GM18870 (cell line): ENCODE measurements at regions not wholly inside any gene's neighbourhood (a gene's known extent, or its start where the extent isn't known, plus 50 kb on each side); places are given as distances from the start of the nearest gene placed in this dataset.
"Not testable (repeated sequence)": the region's sequence is repeated elsewhere in the genome, so short reads cannot be mapped to it uniquely, and the experiment has no call there.

Source experiments
- ATAC-seq: cut with Tn5 transposase; IDR thresholded peaks from one replicate; pipeline ENCODE4 v1.9.1; 2021; ENCODE audit warnings: moderate library complexity; ENCODE audit not compliant: unreplicated experiment

DNA sequence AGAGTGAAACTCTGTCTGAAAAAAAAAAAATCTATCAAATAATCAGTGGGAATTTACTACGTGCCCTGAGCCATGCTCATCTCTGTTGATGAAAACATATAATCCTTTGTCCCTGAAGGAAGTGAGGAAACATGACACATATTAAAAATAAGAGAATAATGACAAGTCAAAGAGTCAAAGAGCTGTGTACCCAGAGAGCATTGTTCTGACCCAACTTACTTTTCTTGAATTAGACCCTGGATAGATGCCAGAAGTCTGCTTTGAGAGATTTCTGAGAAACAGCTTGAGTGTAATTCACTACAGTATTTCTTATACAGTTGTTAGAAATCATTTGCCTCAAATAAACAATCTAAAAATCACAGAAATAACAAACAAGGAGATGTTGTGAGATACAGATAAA, 490.0 kb upstream of the PIK3R1 start:
- ATAC-seq = no peak

DNA sequence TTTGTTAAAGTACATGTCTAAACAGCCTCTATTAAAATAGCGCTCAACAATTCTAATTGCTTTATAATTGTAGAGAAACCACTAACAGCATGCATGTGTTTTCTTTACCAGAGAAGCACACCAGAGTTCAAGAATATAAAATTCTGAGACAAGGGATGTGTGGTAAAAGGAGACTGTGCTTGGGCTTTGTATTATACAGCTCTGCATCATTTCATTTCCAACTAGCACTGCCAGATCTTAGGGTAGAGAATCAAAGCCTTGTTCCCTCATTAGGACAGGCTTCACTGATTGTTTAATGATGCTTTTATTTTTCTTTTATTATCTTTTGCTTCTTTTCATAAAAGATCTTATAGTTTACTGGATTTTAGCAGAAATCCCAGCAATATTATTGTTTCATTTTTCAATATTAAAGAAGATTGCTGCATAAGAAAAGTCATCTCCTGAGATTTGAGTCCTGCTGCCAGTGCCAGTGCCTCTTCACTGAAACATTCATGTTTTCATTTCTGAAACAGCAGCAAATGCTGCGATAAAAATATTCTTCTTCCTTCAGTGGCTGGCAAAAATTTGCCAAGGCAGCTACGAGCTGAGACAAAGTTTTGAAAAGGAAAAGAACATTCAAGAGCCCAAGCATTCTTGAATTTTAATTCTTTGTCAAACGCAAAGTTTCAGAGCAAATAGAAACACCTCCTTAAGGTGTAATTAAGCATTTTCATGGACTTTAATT, 491.0 kb upstream of the PIK3R1 start:
- ATAC-seq = no peak

DNA sequence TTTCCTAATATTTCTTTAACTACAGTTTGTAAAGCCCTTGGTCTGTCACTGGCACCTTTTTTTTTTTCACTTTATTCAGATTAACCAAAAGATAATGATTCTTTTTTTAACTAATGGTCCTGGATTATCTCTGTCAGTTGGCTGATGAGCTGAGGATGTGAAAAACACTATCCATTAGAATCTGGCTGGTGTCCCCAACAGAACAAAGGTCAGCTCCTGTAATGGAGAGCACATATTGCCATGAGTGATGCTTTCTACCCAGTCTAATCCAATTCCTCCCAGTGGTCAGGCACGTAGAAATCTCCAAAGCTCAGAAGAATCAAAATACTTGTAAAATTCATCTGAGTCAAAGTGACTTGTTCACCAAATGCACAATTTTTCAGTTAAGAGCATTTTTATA, 491.7 kb upstream of the PIK3R1 start:
- ATAC-seq = no peak

DNA sequence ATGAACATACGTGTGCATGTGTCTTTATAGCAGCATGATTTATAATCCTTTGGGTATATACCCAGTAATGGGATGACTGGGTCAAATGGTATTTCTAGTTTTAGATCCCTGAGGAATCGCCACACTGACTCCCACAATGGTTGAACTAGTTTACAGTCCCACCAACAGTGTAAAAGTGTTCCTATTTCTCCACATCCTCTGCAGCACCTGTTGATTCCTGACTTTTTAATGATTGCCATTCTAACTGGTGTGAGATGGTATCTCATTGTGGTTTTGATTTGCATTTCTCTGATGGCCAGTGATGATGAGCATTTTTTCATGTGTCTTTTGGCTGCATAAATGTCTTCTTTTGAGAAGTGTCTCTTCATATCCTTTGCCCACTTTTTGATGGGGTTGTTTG, 493.0 kb upstream of the PIK3R1 start:
- ATAC-seq = not testable (repeated sequence)

DNA sequence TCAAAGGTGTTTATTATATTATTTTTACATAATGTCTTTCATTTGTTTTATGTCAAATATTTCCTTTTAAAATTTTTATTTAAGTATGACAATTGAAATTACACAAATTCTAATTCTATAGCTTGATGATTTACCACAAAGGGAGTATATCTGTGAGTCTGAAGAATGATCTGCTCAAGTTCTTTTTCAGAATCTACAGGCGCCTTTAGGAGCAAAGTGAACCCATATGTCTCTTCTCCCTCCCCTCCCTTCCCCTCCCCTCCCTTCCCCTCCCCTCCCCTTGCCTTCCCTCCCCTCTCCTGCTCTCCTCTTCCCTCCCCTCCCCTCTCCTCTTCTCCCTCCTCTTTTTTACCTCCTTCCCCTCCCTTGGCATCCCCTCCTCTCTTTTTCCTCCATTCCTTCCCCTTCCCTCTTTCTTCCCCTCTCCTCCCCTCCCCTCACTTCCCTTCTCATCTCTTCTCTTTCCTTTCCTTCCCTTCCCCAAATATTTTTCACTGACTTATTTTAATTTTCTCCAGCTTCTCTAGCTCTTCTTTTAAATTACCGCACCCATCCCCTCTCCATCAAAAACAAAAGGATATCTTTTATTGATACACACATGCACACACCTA, 495.3 kb upstream of the PIK3R1 start:
- ATAC-seq = no peak

DNA sequence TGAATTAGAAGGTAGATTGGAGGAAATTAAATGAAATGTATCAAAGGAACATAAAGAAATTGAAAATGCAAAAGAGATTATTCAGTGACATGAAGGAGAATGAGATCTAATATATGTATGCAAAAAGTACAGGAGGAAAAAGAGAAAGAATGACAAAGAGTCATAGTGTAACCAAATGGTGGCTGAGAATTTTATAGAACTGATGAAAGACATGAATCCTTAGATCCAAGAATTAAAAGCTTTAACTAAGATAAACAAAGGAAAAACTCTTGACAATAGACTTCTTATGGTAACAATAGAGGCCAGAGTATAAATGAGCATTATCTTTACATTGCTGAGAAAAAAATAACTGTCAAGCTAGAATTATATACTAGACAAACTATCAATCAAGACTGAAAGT, 505.4 kb upstream of the CD180 start:
- ATAC-seq = no peak

DNA sequence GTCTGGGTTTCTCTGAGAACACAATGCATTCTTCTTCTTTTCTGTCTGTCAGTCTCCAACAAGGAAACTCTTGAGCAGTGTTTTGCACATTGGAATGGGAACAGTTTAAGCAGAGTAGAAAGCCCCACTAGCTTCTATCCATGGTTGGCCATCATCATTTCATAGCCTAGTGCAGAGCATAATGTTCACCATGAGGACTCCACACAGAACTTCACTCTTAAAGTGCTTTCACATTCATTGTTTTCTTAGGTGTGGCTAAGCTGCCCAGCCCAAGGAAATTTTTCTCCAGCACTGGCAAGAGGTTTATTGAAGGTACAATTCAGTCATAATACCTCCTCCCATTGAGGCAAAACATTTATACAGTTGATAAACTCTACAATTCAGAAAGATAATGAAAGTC, 503.0 kb upstream of the CD180 start:
- ATAC-seq = no peak

DNA sequence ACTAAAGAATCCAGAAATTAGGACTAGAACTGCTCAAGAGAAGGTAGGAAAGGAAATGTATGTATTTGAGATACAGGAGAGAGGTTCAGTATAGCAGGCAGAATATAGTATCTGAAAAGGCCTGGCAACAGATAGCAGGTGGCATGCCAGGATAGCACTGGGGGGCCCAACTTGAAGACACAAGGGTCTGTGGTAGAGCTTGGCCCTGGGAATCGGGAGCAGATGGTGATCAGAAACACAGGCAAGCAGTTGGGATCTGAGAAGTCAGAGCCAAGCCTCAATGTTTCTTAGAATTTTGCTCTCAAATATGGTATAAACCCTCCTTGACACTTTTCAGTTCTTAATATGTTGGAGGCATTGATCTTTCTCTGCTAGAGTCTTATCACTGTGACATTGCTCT, 499.8 kb upstream of the CD180 start:
- no peak for ATAC-seq

DNA sequence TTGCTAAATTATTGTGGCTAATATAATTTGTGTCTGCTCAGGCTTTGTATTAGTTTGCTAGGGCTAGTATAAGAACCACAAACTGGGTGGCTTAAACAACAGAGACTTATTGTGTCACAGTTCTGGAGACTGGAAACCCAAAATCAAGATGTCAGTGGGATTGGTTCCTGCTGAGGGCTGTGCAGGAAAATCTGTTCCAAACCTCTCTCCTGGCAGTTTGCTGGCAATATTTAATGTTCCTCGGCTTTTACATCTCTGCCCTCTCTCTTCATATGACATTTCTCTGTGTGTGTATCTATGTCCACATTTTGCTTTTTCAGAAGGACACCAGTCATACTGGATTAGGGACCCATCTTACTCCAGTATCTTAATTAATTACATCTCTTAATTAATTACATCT, 498.8 kb upstream of the CD180 start:
- ATAC-seq = no peak

DNA sequence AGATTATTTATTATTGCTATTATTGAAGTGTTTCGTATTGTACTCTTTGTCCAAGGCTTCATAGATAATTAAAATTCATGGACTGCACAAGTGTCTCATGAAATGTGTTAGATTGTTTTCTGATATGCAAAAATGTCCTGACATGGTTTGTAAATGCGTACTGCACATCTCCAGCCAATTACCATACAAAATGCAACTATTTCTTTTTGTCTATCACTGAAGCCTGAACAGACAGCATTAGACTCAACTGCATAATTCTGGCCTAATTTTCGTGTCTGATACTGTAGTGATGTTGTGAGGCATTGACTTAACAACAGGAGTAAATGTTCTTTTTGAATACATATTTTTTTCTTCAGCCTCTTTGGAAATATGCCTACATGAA, 498.2 kb upstream of the CD180 start:
- no peak for ATAC-seq

DNA sequence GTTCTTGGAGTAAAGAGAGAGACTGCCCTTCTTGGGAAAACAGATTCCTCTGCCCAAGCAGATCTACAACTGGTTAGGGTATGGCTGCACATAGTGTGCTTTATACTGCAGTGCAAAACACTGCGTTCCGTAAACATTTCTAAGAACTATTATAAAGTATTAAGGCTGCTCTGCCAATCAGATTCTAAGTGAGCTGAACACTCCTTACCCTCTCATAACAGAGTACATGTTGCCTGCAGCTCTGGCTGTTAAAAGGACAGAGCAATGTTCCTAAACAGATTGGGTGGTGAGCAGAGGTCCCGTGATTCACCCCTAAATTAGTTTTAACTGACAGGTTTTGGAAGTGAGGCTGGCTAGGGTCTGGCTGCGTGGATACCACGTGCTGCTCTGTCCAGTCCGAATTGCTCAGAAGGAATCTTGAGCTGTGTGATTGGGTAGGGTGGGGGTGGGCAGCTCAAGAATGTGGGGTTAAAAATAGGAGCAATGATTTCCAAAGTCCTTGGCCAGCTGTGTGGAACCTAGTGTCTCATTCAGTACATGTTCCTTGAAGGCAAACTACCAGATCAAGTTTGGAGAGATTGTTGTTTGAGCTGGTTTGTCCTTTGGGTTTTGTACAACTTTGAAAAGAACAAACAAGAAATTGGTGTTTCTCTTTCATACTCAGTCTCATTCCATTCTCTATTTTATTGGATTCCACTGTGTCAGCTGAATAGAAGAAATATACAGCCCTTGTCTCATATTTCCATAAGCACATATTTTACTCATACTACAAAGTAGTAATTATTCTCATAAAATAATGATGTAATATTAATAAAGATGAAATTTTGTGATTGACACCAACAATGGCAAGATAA, 497.6 kb upstream of the CD180 start:
- ATAC-seq = no peak

DNA sequence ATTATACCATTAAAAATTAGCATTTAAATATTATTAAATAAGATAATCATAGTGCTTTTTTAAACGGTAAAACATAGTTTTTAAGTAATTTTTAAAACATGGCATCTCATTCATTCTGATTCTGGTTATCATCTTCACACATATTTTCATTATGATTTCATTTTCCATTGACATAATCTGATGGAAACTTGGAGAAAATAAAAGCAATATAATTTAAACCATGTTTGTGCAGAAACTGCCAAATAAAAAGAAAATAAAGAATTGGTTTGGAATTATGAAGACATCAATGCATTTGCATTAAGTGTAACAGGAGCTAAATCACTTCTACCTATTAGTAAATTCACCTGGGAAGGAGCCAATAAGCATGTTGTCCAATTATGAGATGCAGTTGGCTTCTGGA, 490.1 kb upstream of the CD180 start:
- ATAC-seq = no peak

DNA sequence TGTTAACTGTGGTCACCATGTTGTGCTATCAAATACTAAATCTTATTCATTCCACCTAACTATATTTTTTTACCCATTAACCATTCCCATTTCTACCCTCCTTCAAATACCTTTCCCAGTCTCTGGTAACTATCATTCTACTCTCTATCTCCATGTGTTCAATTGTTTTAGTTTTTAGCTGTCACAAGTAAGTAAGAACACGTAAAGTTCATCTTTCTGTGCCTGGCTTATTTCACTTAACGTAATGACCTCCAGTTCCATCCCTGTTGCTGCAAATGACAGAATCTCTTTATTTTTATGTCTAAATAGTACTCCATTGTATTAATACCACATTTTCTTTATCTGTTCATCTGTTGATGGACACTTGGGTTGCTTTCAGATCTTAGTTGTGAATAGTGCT, 485.1 kb upstream of the CD180 start:
- no peak for ATAC-seq

DNA sequence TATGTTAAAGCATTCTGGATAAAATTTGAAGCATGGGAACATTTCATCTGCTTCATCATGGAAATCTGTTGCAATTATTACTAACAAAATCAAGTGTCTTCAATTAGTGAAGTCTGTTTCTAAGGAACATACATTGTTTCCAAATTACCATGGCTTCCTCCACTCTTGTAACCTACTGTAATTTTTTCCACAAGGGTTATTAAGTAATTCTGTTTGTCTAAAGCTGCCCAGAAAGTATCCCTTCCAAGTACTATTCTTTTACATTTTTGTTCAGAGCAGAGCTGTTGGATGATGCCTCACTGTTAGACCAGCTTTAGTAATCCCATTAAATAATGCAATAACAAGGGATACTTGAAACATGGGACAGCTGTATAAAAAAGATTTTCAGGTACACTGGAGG, 483.5 kb upstream of the CD180 start:
- no peak for ATAC-seq

DNA sequence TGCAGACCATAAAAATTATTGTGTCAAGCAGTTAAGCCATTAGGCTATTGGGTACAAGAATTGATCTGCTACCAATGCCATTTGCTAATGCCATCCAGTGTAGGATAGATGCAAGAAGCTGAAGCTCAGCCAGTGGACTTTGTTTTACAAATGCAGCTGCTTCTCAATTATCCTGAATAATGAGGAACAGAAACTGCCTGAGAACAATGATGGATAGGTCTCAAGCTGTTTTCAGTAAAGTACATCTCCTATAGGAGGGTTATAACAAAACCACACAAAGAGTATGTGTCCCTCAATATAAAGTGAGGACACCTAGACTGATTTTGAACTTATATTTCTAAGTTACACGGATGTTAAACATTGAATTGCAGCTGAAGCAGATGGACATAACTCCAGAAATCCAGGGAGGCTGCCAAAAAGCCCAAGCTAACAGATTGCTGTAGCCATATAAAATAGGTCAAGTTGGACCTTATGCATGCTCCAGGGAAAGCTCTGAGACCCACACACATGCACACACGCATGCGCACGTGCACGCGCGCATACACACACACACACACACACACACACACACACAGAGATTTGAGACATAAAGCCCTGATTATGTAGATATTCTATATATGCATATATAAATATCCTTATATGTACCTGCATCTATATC, 482.7 kb upstream of the CD180 start:
- no peak for ATAC-seq

DNA sequence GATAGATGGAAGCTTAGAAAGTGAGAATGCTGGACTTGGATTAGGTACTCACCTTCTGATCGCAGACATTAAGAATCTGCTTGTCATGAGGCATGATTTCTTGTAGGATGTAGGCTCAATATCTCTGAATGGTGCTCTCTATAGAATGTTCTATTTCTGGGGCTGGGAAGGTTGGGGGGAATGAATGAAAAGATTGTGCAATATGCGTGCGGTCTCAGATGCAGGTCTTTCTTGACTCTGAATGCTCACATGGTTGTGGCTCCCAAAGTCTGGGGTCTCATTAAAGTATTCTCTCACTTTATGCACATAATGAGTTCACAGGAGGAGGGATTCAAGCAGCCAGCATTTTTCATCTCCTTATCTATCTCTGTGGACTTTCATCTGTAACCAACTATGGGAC, 482.0 kb upstream of the CD180 start:
- ATAC-seq = no peak

DNA sequence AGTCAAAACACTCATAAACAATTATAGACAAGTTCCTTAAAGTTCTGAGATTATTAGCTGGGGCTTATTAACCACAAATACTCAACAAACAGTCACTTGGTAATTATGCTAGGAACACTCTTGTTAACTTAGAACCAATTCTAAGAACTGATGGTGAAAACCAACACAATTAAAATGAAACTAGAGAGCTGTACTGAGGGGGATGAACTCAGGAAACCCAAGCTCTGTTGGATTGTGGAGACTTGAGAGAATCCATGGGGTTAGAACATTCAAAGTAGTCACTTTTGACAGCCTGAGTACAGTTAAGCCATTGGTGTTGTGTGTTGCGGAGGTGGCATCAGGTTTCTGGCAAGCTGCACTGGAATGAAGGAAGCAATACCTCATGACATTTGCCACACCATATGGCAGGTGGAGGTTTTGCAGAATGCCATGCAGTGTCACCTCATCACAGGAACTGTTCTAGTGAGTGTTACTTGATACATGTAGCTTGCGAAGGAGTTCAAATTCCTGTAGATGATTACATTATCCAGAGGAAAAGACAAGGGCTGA, 480.9 kb upstream of the CD180 start:
- ATAC-seq = no peak

DNA sequence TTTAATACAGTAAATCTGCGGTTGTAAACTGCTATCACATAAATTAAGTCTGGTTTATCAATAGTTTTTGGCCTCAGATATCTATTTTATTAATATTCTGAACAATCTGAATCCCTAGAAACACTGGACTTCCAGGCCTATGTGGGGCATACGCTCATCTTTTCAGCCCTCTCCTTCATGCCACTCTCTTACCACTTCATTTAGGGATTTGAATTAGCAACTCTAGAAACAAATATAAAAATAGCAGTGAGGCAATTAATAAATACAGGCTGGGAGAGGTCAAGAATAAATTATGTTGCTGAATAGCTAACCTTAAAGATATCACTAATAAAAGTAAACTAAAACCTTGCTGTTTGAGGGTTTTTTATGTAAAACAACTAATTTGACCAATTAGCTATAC, 480.3 kb upstream of the CD180 start:
- no peak for ATAC-seq

DNA sequence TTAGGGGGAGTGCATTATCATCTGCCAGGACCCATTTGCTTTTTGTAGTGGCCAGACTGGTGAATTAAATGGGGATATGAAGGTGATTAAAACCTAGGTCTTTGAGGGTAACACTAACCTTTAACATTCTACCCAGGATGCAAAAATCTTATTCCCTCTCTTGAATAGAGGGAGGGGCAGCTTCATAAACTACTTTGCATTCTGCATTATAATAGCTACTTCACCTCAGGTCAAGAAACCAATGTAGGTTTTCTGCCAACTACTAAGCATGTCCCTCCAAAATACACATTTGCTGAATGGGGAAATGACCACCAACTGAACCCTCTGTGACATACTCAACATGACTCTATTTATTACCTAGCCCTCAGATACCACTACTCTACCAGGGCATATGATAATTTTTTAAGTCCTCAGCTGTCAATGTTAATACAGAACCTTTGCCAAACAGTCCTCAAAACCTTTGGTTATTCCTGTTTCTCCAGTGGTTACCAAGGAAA, 477.6 kb upstream of the CD180 start:
- no peak for ATAC-seq

DNA sequence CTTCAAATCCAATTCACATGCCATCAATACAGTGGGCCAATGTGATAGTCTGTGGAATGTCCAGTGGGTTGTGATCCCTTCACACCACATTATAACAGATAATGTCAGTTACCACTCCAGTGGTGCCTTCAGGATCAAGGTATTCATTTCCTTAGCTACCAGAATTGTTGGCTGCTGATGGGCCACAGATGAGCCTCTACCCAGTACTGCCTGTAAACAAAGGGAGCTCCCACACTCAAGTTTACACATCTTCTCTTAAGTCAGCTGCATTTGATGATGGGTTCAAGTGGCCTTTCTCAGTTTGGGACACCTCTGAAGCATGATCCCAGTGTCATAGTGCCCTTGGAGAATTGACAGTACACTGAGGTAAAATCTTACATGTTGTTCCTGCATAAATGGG, 477.0 kb upstream of the CD180 start:
- ATAC-seq = no peak

DNA sequence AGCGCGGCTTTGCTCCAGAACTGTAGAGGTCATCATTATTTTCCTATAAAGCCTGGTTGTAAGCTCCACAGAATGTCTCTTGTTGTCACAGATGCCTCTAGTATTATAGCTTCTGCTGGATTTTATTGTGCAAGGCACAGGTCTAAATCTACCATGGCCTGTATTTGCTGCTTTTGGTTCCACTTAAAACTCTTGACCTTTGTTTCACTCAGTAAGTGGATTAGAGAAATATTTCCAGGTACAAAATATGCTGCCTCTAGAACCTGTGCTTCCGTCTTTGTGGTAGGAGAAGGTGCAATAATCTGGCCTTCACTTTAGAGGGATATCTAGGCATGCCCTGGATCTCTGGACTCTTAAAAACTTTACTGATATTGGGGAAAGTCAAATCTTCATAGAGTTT, 476.6 kb upstream of the CD180 start:
- ATAC-seq = no peak
